T-helper 22 cell (primary cell): ENCODE measurements at regions not wholly inside any gene's neighbourhood (a gene's known extent, or its start where the extent isn't known, plus 50 kb on each side); places are given as distances from the start of the nearest gene placed in this dataset.
"Not testable (repeated sequence)": the region's sequence is repeated elsewhere in the genome, so short reads cannot be mapped to it uniquely, and the experiment has no call there.

Experiments used
- DNase-seq: peaks from one replicate; pipeline ENCODE4 v3.0.0-alpha.2; 2020; ENCODE audit warnings: low read depth

DNA sequence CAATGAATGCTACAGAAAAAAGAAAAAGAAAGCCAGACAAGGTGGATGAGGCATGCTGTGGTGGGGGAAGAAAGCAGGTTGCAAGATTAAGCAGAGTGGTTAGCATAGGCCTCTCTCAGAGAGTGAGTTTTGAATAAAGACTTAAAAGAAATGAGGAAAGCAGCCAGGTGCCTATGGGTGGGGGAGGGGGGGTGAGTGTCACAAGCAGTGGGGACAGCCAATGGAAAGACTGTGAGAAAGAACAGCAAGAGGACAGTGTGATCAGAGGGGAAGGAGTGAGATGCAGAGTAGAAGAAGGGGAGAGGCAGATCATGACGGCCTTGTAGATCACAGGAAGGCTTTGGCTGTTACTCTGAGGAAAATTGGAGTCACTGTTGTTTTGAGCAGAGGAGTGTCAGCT, 162.5 kb downstream of the SOX3 start:
- no peak for DNase-seq

DNA sequence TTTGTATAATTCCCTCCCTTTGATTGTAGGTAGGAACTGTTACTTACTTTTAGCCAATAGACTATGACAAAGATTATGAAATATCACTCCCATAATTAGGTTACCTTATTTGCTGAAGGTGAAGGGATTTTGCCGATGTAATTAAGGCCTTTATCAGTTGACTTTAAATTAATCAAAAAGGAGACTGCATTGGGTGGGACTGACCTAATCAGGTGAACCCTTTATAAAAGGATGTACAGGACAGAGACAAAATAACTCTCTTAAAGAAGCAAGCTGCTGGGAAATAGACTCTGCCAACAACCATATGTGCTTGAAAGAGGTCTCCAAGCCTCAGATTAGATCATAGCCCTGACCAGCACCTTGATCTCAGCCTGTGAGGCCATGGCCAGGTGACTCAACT, 167.6 kb downstream of the SOX3 start:
- DNase-seq, result no peak

DNA sequence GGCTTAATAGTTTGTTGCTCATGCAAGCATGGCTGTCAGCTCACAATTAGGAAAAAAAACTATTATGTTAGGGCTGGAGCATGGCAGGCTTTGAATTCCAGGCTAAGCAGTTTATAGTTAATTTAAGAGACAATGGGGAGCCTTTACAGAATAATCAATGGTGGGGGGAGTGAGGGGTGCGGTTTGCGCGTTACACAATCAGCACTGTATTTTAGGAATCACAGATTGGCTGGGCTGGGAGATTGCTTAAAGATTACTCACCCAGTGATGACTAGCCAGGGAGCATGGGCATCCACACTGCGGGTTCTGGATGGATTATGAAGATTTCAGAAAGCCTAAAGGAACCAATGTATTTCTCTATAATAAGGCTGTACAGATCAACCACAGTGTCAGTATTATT, 186.6 kb downstream of the SOX3 start:
- DNase-seq, result no peak

DNA sequence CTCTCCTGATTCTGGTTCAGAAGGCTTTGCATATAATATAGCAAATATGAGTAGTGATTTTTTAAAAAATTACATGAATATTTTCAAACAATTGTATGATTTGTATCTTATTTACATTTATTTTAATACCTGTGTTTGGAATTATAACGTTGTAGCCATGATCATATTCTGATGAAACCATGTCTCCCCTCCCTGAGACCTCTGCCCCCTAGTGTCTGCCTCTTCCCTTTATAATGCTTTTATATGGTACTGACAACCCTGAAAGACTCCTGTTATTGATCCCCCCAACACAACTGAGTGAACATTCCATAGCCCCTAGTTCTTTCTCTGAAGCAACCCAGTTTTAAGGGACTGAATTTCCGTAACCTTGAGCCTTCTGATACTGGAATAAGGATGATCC, 187.4 kb downstream of the SOX3 start:
- no peak for DNase-seq

DNA sequence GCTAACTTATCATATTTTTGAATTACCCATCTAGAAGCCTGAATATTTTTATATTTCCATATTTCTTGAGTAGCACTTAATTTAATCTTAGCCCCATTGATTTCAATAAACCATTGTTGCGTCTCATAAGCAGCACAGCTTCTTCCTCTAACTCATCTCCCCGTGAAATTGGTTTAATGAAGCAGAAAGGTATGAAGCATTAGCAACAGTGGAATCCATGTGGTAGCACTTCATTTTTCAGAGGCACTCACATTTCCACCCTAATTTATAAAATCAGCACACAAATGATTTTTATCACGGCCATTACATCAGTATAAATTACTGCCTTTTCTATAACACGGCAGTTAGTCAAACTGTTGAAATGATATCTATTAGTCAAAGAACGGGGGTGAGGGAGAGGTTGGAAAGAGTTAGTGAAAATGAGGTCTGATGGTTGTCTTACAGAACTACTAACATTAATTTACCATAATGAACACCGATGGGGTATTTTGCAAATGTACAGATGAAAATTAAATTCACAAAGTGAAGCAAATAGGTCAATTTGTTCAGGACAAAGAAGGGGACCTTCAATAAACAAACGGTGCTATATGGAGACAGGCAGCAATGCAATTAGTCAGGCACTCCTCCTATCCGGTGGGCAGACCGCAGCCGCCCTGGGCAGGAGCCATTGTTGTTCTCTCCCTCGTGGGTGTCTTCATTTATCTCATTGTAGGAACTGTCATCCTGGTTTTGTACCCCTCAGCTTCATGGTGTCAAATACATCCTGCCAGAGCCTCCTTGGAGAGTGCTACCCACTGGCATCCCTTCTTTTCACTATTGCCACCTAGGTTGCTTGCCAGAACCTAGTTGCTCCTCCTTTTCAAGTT, 205.7 kb downstream of the SOX3 start:
- no peak for DNase-seq

DNA sequence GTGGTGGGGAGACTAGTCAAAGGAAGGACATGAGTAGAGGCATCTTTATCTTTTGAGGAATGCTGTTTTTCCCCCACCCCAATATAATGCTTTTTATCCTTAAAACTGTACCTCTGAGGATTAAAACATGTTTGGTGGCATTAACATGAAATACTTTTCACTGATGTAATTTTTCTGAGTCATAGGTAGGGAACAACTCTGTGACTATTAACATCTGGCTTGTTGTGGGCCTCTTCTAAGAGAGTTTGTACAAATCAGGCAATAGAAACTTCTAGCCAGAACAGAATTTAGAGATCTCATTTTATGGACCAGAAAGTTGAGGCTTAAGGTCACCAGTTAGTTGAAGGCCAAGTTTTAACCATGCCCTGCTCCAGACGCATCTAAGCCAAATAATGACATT, 207.6 kb downstream of the SOX3 start:
- DNase-seq, result no peak

DNA sequence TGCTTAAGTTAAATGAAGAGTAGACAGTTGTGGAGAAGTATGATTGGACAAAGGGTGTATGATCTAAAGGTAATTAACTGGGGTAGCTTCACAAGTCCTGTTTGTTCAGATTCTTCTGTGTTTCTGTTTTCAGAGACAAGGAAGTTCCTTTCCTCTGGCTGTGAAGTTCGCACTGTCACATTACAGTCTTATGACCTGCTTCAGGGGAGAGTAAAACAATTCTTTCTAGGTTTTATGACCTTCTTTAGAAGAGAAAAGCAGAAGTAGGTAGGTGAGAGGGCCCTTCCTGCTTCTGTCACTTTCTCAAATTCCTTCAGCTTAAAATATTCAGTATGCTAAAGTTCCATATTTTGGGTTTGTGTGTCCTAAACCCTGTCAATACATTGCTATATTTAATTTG, 211.9 kb downstream of the SOX3 start:
- DNase-seq, result no peak

DNA sequence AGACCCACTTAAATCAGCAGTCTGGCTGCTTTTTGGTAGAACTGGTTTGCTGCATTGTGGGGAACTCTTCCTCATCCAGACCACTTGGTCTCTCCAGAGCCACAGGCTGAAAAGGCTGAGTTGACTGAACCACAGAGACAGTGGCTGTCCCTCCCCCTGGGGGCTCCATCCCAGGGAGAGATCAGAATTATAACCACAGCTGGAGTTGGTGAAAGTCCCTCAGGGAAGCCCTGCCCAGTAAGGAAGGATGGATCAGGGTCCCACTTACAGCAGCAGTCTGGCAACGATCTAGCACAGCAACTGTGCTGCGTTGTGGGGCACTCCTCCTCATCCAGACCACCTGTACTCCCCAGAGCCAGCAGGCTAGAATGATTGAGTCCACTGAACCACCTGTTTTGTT, 212.7 kb downstream of the SOX3 start:
- no peak for DNase-seq

DNA sequence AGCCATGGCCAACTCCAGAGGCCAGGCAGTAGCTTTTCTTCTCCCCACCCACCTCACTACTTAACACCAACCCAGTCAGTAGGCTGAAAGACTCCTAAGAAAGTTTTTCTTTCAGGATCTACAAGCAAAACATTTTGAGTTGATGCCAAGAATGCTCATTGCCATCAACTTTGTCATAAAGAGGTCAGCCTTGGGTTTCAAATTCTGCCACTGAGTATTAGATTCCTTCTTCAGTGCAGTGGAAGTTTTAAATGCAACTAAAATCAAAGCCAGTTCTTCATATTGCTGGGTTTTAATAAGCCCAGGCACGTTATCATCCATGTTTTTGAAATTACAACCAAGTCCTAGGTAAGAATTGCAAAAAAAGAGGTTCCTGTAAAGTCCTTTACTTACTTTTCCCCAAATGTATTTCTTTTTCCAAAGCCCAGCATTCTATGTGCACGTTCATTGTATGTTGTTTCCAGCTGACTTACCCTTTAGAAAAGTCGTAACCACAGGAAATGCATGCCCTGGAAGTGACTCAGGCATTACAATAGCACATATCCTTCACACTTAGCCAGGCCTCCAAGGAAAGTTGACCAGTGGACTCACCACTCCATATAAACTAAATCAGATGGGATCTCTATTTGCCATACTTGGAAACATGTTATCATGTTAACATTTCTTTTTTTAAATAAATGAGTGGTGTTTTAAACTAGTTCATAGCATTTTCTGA, 229.9 kb downstream of the SOX3 start:
- DNase-seq, result no peak

DNA sequence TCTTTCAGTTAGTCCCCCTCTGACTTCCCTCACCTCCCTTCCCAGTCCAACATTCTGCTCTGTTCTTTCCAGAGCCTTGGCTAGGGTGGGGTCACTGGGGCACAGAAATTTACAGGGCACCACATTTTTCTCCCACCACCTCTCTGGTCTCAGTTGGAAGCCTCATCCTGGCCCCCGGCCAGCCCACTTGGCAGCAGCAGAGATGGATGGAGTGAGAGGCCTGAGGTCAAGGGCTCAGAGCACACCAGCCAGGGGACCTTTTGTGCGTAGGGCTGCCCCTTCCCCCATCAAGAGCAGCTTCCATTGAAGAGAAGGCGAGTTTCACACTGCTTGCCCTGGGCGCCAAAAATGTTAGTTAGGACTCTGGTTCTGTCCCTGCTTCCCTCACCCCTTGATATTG, 230.9 kb downstream of the SOX3 start:
- no peak for DNase-seq

DNA sequence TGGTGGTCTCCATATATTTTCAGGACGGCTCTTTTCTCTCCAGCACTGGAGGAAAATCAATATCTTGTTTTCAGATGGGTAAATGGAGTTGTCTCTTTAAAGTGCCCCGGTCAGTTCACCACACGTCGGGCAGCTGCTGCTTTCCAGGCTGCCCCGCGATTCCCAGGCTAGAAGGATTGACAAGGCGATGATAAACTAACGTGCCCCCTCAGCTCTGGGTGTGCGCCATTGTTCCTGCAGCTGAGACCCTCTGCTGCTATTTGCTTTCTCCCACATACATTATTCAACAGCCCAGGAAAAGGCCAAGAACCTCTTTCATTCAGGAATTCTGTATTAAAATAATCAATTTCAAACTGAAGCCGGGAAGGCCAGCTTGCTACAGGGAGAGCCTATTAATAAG, 254.5 kb downstream of the SOX3 start:
- DNase-seq, result no peak

DNA sequence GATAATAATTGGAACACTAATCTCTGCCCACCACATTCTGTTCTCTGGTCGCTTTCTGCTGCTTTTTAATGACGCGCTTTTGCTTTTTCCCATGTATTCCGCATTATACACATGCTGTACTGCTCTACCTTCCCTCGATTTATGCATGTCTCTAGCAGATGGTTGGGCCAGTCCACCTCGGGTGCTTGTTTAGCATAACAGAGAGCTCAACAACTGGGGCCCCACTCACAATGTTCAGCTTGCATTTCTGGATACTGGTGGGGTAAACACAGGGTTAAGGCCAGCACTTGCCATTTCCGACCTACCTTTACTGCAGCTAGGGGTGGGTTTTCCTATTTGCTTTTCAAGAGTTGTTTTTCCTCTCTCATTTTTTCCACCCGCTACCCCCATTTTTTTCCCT, 255.8 kb downstream of the SOX3 start:
- no peak for DNase-seq

DNA sequence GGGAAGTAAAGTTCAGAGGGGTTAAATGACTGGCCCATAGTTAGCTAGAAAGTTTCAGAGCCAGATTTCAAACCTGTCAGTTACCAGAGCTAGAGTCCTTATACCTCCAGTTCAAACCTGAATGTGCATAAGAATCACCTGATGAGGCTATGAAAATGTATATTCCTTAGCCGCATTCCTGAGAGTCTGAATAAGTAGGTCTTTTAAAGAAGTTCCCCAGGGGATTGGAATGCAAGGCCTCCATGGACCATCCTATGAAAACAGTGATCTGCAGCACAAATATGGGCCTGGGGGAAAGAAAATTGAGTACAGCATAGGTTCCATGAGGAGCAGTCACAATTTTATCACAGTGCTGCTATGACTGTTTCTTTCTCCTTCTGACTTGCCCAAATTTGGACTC, 263.9 kb upstream of the CXorf66 start:
- no peak for DNase-seq

DNA sequence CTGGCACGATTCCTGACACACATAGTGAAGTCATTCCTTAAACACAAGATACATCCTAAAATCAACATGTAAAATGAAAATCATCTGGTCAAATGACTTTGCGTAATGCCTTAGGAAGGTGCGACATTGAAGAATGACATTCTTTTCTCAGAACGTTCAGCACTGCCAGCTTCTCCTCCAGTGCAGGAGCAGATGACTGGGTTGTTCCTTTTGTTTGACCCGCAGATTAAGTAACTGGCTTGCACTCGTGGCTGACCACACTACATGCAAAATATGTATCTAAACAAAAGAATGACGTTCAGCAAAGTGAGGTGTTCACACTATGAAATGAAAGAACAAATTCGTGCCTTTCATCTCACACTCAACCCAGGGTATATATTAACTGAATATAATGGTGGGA, 260.7 kb upstream of the CXorf66 start:
- DNase-seq, result not testable (repeated sequence)

DNA sequence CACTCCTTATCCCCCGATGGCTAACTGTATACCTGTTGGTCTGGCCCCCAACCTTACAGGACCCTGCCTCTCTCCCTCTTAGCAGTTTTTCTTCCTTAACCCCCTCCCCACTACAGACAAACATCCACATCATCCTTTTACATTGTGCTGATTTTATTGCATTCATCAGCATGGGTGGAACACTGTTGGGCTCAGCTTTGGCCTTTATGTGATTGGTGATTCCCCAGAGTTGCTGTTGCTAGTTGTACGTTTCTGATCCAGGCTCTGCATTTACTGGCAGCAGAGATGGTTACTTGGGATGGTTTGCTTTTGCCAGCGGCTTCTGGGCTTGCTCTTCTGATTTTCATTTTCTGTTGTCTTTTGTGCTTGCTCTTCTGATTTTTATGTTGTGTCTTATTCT, 250.6 kb upstream of the CXorf66 start:
- not testable (repeated sequence) for DNase-seq

DNA sequence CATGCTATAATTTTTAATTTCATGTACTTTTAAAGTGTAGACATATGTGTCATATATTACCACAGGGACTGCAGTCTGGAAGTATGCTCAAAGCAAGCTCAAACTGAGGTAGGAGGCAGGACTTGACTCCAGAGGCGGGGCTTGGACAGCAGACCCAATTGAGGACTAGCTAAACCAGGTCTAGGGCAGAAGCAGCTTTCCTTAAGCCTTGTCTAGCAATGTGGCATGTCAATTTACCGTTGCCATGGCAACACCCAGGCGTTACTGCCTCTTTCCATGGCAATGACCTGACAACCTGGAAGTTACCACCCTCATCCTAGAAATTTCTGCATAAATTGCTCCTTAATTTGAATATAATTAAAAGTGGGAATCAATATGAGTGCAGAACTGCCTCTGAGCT, 249.2 kb upstream of the CXorf66 start:
- not testable (repeated sequence) for DNase-seq

DNA sequence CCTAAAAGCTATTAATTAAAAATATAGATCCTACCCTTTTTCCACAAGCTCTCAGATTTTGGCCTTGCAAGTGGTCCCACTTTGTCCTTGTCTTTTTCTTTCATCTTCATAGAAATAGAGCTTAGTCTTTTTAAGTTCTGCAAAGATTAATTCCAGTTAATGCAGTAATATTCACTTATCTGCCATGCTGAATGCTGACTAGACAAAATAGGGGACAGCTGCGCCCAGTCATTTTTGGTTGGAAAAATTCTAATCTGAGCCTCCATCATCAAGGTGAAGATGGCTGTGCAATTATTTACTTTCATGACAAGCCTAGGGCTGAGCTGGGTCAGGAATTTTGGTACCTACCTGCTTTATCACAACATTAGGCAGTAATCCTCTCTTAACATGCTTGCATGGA, 241.3 kb upstream of the CXorf66 start:
- DNase-seq, result no peak

DNA sequence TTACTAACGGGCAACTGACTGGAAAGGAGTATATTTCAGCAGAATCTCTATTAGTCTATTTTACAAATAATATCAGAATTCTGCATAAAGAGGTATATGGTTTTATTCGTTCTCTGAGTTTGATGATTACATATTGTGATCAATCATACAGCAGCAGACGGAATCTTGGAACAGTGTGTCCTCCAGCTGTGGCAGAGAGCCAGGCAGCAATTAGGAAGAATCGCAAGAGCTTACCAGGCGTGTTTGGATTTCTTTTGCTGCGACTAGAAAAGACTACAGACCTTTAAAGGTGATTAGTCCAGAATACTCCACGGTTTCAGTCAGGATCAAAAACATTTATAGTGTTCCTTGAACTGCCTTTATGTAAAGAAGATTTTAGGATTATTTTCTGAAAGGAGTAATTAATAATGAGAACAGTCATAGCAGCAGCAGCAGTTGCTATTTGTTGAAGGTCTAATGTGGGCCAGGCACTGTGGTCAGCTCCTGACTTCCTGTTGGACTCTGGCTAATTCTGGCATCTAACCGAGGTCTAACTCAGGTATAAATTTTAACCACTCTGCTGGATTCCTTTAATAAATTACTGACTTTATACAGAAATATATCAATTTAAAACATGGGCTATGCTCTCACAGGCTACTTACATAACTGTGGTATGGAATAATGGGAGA, 225.3 kb upstream of the CXorf66 start:
- no peak for DNase-seq

DNA sequence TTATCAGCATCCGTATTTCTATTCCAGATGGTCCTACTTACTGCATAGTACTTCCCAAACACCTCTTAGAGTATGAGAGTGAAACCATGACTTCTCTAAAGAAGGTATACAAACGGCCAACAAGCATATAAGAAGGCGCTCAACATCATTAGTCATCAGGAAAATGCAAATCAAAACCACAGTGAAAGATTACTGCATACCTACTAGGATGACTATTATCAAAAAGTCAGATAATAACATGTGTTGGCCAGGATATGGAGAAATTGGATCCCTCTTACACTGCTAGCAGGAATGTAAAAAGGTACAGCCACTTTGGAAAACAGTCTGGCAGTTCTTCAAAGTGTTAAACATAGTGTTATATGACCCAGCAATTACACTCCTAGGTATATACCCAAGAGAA, 215.3 kb upstream of the CXorf66 start:
- DNase-seq, result no peak

DNA sequence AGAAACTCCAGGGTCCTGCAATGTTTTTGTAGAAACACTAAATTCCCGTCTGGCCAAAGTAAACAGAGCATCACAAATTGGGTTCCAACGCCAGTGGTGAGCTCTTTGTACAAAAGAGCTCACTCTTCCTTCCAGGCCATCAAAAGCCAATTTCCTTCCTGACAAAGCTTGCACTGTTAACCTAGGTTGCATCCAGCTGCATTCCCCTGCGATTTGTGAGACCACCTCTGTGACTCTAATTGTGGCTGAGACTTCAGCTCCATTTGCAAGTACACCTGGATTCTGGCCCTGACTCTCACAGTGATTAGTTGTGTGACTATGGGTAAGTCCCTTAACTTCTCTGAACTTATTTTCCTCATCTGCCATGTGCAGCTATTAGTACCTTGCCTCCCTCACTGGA, 212.5 kb upstream of the CXorf66 start:
- no peak for DNase-seq

DNA sequence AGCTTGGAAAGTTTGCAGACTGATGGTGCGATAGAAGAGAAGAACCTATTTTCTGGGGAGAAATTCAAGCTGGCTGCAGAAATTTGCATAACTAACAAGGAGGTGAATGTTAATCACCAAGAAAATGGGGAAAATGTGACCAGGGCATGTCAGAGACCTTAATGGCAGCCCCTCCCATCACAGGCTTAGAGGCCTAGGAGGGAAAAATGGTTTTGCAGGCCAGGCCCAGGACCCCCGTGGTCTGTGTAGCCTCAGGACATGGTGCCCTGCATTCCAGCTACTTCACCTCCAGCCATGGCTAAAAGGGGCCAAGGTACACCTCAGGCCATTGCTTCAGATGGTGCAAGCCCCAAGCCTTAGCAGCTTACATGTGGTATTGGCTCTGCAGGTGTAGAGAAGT, 207.1 kb upstream of the CXorf66 start:
- no peak for DNase-seq

DNA sequence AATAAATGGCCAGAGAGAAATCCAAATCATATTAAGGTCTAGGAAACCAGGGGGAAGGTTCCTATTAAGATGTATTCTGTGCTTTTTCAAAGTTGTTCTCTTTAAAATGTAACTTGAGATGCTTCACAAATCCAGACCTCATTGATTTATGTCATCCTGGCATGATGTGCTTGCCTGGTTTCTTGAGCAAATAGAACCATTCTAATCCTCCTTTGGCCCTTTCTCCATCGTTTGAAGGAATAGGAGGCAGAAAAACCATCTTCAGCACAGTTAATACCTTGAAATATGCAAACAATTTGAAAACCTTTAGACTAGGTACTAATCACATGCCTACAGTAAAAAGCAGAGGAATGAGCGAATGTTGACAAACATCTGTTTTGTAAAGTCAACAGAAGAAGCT, 202.2 kb upstream of the CXorf66 start:
- no peak for DNase-seq

DNA sequence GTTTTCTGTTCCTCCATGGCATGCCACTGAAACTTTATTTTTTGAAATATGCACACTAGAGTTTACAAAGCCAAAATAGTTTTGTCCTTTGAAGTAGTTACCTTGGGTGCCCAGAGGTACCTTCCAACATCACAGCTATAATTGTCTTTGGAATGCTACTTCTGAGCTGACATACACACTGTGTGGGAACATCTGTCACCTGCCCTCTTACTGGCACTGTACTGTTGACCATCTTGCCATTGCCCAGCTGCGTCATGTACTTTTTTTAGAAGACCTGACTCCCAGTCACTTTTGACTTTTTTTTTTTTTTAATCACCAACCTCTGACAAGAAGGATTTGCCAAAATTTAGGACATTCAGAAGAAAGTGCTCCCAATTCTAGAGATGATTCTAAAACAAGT, 200.5 kb upstream of the CXorf66 start:
- DNase-seq, result no peak
